ENCODE measurements at regions not wholly inside any gene's neighbourhood (a gene's known extent, or its start where the extent isn't known, plus 50 kb on each side); places are given as distances from the start of the nearest gene placed in this dataset.

- Mint-ChIP-seq H3K36me3 (ENCODE audit: low read depth) (no peaks in the 10 kb centered on the region), H3K4me1 (ENCODE audit: low read depth) (peaks cover 26% of the 10 kb centered on the region), H3K4me3 (no peak overlapping the region), H3K27ac (no peak overlapping the region), H3K9me3 (no peaks in the 10 kb centered on the region), H3K27me3 (no peaks in the 10 kb centered on the region)
- no peaks in the 10 kb centered on the region for H3K9me3 ChIP-seq (ENCODE audit: control insufficient read depth in 1 of 2, insufficient read depth in 1 of 2, low read length in 2 of 2)
- no peak for TF ChIP-seq CTCF (IDR thresholded peaks at IDR 0.05)
- CTCF ChIA-PET, result no interaction called here
- no peak overlapping the region for H3K27ac ChIP-seq (ENCODE audit: low read depth in 1 of 2, low read length in 2 of 2)
- H3K27me3 ChIP-seq (ENCODE audit: control insufficient read depth in 1 of 2, insufficient read depth in 2 of 2, low read length in 2 of 2), result no peaks in the 10 kb centered on the region
- POLR2A ChIA-PET, result interaction anchor here (0.9 kb wide), 1 partner anchor 77 kb away, joined by 3 read pairs; no protein-coding TSS in a partner anchor
- H3K4me1 ChIP-seq (ENCODE audit: insufficient read depth, low read length), result no peaks in the 10 kb centered on the region
- intact Hi-C loops (cut with DNase I, micrococcal nuclease), result no loop called here
- no peak overlapping the region for H3K4me3 ChIP-seq (ENCODE audit: low read length)
- no peak for ATAC-seq (ENCODE audit: poor library complexity)
- H3K36me3 ChIP-seq (ENCODE audit: insufficient read depth, low read length), result no peaks in the 10 kb centered on the region
- no peak for DNase-seq
Measured at GRCh38 chr3:177521305-177521704, 324.0 kb upstream of the TBL1XR1 start.

- Histone ChIP-seq H3K4me1 (ENCODE audit: insufficient read depth, low read length) (no peaks in the 10 kb centered on the region), H3K9me3 (ENCODE audit: control insufficient read depth in 1 of 2, insufficient read depth in 1 of 2, low read length in 2 of 2) (no peaks in the 10 kb centered on the region), H3K36me3 (ENCODE audit: insufficient read depth, low read length) (no peaks in the 10 kb centered on the region), H3K4me3 (ENCODE audit: low read length) (no peak overlapping the region), H3K27ac (ENCODE audit: low read depth in 1 of 2, low read length in 2 of 2) (no peak overlapping the region), H3K27me3 (ENCODE audit: control insufficient read depth in 1 of 2, insufficient read depth in 2 of 2, low read length in 2 of 2) (no peaks in the 10 kb centered on the region)
- ChIA-PET CTCF (no interaction called here), POLR2A (no interaction called here)
- no peak for TF ChIP-seq CTCF (IDR thresholded peaks at IDR 0.05)
- intact Hi-C loops (cut with DNase I, micrococcal nuclease), result no loop called here
- Mint-ChIP-seq H3K27ac (no peak overlapping the region), H3K36me3 (ENCODE audit: low read depth) (no peaks in the 10 kb centered on the region), H3K4me3 (no peak overlapping the region), H3K27me3 (no peaks in the 10 kb centered on the region), H3K9me3 (no peaks in the 10 kb centered on the region), H3K4me1 (ENCODE audit: low read depth) (peaks cover 26% of the 10 kb centered on the region)
- ATAC-seq (ENCODE audit: poor library complexity) (no peak), DNase-seq (no peak)
Measured at GRCh38 chr3:177522051-177522450, 324.8 kb upstream of the TBL1XR1 start.

GRCh38 chr3:177523067-177523675 lies 325.9 kb upstream of the TBL1XR1 start:
- H3K4me1 Mint-ChIP-seq (ENCODE audit: low read depth), result peaks cover 26% of the 10 kb centered on the region
- CTCF ChIA-PET, result interaction anchor here (1.2 kb wide), 1 partner anchor 11 kb away, joined by 3 read pairs; no protein-coding TSS in a partner anchor

More at GRCh38 chr3:177523067-177523675, 325.9 kb upstream of the TBL1XR1 start:
- no peak overlapping the region for H3K4me3 Mint-ChIP-seq
- POLR2A ChIA-PET, result interaction anchor here (0.8 to 1.3 kb wide), 2 partner anchors 16 to 124 kb away, joined by 3 to 4 read pairs; no protein-coding TSS in a partner anchor
- H3K27me3 ChIP-seq (ENCODE audit: control insufficient read depth in 1 of 2, insufficient read depth in 2 of 2, low read length in 2 of 2), result no peaks in the 10 kb centered on the region
- no peaks in the 10 kb centered on the region for H3K9me3 ChIP-seq (ENCODE audit: control insufficient read depth in 1 of 2, insufficient read depth in 1 of 2, low read length in 2 of 2)
- H3K9me3 Mint-ChIP-seq, result no peaks in the 10 kb centered on the region
- H3K27ac ChIP-seq (ENCODE audit: low read depth in 1 of 2, low read length in 2 of 2), result no peak overlapping the region
- intact Hi-C loops (cut with DNase I, micrococcal nuclease), result no loop called here
- DNase-seq, result no peak
- no peaks in the 10 kb centered on the region for H3K36me3 Mint-ChIP-seq (ENCODE audit: low read depth)
- H3K27me3 Mint-ChIP-seq, result no peaks in the 10 kb centered on the region
- H3K36me3 ChIP-seq (ENCODE audit: insufficient read depth, low read length), result no peaks in the 10 kb centered on the region
- no peak for ATAC-seq (ENCODE audit: poor library complexity)
- TF ChIP-seq CTCF (IDR thresholded peaks at IDR 0.05), result no peak
- H3K27ac Mint-ChIP-seq, result no peak overlapping the region
- H3K4me1 ChIP-seq (ENCODE audit: insufficient read depth, low read length), result no peaks in the 10 kb centered on the region
- H3K4me3 ChIP-seq (ENCODE audit: low read length), result no peak overlapping the region
